GM18499 (cell line): ENCODE measurements at regions not wholly inside any gene's neighbourhood (a gene's known extent, or its start where the extent isn't known, plus 50 kb on each side); places are given as distances from the start of the nearest gene placed in this dataset.

ENCODE experiments used
- ATAC-seq: cut with Tn5 transposase; IDR thresholded peaks from one replicate; pipeline ENCODE4 v1.9.1; 2021; ENCODE audit warnings: moderate number of reproducible peaks; ENCODE audit not compliant: insufficient read depth, unreplicated experiment

DNA sequence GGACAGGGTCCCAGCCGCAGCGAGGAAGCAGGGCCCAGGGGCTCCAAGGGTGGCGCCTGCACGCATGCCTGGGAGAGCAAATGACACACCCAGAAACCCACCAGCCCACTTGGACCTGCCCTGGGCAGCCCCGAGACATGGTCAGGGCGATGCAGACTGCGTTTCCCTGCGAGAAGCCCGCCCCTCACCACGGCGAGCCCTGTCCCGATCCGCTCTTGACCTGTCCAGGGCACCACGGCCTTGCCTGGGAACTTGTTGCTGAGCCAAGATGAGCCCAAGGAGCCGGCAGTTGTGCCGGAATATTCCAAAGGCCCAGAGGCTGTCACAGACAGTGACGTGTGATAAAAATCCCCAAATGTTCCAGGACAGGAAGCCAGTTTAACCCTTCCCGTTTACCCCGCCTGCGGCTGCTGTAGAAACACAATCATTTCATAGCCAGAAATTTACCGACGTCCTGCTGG lies 78.1 kb downstream of the SIK1 start:
- ATAC-seq, result no peak

DNA sequence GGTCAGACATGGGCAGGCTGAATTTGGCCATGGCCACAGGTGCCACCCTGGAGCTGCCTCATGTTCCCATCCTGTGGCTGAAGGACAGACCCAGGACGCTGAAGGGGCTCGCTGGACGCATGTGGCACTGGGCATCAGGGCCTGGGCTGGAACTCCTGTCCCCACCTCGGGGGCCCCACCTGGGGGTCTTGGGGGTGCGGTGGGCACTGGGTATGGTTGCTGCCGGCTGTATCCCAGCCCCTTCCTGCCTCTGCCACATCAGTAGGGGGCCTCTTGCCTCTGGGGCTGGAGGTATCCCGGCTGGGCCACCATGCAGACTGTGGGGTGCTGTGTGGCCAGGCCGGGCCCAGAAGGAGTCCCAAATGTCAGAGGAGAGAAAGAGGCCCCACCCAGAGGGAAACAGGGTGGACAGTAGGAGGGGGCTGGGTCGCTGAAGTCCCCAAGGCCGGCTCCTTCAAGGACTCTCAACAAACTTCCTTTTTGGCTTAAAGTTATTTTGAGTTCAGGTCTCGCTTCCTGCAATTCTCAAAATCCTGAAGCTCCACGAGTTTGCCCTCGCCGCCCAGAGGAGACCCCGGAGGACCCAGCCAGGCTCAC lies 78.7 kb downstream of the SIK1 start:
- no peak for ATAC-seq

DNA sequence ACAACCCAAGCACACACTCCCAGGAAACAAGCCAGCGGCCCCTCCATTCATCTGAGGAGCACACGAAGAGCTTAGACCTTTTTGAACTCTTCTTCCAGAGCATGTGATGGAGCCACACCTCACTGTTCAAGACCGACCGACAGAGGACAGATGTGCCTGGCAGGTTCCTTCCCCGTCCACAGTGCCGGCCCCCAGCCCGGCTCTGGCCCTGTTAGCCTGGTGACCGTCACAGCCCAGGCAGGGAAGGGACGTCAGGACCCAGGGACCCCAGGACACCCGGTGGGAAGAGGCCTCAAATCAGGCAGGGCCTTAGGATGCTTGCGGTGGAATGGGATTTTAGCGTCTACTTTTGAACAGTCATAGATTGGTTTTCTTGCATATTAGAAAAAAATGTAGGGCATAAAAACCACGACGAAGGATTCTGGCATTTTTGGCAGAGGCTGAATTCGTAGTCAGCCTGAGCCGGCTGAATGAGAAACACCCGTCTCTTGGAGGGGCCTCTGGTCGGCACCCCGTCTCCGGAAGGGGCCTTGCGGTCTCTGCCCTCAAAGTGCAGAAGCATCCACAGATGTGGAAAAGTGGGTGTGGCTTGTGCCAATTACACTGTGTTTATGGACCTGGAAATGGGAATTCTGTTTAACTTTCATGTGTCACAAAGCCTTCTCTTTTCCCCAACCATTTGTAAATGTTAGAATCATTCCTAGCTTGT lies 79.3 kb downstream of the SIK1 start:
- ATAC-seq, result no peak

DNA sequence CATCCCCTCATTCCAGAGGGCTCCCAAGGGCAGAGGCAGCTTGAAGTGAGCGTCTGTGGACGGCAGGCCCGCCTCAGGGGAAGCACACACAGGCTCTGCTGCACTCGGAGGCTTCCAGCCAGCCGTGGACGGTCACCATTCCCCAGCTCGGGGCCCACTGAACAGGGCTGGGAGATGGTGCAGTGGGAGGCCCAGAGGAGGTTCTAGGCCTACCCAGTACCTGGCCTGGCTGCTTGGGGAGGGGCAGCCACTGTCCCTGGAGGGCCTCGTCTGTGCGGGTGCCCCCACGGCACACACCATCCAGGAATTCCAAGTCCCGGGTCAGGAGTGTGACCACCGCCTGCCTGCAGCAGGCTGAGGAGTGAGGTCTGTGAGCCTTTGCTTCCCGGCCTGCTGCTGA lies 80.4 kb downstream of the SIK1 start:
- no peak for ATAC-seq

DNA sequence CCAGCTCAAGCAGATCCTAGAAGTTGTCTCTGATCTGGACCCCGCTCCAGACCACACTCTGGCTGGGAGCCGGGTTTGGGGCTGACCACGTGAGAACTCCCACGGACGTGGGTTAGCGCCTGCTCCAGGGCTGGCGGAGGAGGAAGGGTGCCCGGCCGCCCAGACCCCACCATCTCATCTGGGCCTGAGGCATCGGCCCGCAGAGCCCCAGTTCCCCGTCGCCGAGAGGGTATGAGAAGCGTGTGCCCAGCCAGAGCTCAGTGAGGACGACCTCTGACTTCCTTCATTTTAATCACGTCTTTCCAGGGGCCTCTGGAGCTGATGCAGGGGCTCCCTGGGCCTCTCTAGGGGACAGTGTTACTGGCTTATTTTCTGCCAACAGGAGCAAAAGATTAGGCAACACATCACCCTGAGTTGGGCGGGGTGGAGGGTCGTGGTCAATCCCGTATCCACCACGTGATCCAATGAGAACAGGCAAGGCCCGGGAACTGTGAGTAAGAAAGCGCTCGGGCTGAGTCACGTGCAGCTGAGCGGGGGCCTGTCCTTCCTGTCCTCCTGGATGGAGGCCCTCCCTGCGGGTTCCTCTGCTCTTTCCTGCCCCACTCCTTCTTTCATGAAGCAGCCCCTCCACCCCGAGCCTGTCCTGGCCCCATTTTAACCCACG lies 81.1 kb downstream of the SIK1 start:
- no peak for ATAC-seq

DNA sequence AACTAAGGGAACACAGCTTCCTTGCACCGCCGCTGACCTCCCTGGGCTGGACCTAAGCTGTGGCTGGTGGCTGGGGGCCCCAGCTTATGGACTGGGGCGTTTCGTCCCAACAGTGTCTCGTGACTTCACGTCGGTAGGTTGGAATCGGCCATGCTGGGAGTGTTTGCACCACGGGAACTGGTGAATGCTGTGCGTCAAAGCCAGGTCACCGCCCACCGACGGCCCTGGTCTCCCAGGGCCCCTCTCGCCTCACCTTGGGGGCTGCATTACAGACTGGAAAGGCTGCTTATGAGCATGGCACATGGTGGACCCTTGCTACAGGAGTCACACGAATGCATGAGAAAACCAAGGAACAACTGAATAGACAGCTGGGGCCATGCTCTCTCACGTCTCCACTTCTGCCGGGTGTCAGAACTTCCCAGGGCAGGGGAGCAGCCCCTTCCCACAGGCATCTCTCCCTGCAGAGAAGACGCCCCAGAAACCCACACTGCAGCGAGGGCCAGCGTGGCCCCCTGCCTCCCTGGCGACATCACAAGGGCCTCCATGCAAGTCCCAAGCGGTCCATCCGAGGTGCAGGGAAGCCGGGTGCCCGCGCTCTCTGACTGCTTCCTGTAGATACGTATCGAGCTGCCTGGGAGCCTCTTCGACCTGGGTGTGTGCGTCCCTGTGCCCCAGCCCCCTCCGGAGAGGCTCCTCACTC lies 81.7 kb downstream of the SIK1 start:
- no peak for ATAC-seq

DNA sequence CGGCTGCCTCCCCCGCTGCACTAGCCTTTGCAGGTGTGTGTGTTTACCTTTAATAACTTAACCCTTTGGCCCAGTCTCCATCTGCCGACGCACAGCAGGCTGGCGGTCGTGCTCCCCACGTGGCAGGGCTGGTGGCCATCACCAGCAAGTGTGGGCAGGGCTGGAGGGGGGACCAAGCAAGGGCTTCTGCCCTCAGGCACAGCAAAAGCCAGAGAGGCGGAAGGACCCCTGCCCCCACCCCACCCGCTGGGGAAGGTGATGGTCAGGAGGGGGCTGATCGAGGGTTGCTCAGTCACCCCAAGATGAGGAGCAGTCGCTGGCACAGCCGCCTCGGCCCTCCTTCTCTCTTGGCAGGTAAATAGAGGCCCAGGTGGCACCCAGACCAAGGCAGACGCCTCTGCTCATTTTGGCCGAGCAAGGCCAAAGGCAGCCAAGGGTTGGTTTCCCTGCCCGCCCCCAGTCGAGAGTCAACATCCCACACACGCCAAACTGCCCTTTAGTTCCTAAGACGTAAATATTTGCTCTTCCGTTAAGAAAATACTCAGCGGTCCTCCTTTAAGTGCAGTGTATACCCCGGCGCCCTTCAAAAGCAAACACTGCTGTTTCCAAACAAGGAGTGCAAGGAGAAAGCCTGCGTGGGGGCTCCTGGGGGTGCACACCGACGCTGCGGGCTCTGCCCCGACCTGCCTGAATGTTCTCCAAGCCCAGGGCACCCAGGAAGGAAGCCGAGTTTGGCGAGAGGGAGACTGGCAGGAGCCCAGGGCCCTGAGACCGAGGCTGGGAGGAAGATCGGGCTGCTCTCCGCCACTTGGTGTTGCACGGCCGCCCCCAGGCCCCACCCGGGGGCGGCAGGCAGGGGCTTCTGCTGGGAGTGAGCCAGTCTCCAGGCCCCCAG lies 82.7 kb downstream of the SIK1 start:
- ATAC-seq, result no peak

DNA sequence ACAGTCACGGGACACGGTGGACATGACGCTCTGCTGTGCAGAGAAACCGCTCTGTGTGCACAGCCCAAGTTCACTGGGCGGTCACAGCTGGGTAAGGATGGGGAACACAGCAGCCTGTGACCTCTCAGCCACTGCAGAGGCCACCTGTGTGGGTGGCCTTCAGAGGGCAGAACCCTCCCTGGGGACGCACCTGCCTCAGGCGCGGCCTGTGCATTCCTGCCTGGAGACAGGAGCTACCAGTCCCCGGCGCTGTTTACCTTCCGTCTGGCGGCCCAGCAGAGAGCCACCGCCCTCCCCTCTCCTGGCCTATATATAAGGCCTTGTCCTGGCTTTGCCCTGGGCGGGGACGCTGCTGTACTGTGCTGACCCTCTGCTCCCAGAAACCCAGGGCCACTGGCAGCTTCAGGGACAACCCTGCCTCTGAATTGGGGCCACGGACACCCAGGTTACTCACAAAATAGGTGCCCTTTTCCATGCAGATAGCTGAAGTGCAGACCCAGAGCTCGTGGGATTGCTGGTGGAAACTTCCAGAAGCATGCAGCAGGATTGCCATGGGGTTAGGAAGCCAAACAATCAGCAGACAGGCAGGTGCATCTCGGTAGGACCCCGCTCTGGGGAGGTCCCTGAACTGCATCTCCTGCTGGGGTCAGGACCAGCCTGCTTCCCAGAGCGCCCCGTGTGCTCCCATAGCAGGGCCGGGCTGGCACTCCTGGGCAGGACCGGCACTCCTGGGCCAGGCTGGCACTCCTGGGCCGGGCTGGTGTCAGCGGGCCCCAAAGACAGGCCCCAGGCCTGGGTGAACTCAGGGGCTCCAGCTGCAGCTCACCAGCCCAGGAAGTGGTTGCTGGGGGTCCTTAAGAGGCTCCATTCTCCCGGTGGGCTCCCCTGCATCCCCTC lies 83.6 kb downstream of the SIK1 start:
- ATAC-seq, result no peak

DNA sequence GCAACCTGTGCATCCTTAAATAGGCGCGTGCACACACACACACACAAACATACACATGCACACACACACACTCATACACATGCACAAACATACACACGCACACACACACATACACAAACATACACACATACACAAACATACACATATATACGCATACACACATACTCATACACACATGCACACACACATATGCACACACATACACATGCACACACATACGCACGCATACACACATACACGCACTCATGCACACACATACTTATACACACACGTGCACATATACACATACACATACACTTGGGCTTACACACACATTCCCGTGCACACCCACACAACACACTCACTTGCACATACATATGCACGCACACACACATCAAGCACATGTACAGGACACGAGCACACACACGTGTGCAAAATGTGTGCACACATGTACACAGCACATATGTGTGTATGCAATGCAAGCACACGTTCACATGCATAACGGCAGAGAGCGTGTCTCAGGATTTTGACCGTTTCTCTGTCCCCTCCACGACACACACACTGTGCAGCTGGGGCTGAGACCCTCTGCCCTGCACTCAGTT lies 84.5 kb downstream of the SIK1 start:
- no peak for ATAC-seq

DNA sequence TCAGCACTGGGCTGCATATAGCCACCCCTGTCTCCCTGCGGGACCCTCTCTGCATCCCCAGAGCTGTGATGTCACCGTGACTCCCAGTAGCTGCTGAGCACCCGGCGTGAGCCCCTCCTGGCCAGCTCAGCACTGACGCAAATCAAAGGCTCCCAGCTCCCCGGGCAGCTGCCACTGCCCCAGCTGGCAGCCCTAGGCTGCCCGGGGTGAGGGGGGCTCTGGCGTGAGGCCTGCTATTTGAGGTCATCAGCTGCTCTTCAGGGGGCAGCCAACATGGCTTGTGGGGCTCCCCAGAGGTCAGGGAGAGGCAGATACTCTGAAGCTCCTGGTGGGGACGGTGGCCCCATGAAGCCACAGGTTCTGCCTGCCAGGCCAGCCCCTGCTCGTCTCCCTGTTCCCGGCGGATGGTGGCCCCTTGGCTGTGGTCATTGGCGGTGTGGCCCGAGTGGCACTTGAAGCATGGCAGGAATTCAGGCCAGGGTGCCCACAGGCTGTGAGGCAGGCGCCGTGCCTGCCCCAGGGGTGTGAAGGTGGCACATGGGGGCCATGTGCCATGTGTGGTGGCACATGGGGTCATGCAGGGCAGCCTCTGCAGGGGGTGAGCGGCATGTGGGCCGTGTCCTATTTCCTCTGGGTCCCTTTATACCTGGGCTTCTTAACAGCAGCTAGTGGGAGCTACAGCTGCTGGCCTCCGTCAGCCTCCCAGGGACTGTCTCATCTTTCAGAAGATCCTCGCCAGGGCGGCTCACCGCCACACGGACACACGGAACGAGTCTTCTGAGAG lies 85.4 kb downstream of the SIK1 start:
- no peak for ATAC-seq

DNA sequence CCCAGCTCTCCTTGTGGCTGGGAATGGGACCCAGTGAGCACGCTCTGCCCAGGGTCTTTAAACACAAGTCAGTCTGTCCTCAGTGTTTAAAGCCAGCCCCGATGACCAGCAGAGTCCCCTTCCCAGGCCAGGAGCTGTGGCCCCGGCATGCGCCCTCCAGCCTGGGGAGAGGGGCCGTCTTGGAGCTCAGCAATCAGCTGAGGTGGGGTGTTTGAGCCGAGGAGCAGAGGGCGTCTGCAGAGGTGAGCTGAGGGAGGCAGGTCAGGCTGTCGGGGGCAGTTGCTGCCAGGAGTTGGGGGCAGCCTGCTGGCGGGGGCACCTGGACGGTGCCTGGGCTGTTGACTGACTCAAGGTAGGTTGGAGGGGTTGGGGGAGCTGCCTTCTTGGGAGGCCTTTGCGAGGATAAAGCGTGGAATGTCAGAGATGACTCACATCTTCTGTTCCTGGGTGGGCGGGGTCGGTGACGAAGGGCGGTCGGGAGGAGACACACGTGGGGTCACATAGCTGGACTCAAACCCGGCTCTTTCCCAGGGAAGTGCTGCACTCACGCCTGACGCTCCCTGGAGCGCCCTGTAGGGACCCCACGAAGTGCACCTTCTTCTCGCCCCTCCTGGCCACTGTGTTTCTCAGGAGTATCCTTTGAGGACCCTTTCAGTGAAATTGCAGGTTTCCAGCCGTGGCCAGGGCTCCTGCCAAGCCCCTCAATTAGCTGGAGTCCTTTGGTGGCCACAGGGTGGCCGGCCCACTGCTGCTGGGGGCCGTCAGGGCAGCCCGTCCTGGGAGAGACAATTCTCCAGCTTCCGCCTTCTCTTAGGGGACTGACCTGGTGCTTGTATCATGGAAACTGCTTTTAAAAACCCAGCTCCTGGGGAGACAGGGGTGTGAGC lies 86.2 kb downstream of the SIK1 start:
- ATAC-seq, result no peak

DNA sequence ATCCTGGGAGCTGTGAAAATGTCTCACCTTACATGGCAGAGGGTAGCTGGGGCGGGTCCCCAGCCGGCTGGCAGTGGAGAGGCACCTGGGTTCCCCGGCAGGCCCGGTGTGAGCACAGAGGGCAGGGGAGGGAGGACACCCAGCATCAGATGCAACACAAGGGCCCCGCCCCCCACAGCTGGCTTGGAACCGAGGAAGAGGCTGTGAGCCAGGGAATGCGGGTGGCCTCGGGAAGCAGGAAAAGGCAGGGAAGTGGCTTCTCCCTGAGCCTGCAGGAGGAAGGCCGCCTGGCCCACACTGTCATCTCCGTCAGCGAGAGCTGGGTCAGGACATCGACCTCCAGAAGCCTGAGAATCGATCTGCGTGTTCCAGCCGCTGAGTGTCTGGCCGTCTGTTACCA lies 87.3 kb downstream of the SIK1 start:
- no peak for ATAC-seq

DNA sequence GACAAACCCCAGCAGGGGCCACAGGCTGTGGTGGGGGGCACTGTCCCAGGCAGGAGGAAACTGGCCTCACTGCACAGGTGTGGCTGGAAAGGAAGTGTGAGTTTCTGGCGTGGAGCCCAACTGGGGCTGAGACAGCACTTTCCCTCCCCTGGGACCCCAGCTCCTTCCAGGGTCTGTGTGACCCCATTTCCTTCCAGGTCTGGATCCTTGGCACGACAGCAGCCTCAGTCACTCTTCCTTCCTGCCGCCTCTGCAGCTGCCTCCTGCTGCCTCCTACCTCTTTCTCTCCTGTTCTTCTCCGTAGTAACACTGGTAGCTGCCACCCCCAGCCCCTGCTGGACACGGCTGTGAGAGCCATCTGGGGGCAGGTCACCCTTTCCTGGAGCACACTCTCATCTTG lies 88.0 kb downstream of the SIK1 start:
- no peak for ATAC-seq

DNA sequence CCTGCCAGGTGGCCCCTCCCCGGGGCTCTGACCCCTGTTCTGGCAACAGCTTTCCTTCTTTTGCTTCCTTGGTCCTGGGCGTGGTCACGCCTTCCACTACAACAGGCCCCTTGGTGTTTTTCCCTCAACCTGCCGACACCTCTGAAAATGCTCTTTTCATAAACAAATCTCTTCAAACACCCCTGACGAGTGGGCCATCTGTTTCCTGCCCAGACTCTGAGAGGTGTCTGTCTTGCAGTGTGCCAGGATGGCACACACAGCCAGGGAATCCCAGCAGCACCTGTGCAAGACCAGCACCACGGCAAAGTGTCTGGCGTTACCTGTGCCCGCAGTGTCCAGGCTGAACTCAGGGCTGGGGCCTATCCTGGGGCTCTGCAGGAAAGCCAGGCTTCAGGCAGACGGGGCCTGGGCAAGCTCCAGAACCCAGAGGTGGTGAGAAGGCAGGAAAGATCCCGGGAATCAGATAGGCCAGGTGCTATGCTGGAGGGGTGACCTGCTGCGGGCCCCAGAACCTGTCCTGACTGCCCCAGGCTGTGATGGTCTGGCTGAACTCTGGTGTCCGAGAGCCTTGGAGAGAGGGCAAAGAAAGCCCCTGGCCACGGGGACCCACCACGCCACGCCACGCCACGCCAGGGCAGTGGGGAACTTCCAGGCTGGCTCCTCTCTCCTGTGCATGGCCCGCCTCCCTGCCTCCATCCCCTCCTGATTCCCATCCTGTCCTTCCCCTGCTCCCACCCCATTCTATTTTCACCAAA lies 88.9 kb downstream of the SIK1 start:
- no peak for ATAC-seq

DNA sequence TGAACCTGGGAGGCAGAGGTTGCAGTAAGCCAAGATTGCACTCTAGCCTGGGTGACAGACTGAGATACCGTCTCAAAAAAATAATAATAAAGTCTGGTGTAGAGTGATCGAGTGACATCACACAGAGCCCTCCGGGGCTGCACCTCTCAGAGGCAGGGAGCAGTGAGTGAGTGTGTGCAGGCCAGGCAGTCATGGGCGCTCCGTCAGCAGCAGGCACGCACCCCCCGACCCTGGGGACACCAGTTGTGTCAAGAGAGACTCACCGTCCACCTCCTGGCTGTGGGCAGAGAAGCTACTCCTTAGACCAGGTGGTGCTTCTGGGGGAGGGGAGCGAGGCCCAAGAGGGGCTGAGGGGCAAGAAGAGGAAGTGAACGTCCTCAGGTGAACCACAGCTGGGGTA lies 91.8 kb downstream of the SIK1 start:
- ATAC-seq, result no peak

DNA sequence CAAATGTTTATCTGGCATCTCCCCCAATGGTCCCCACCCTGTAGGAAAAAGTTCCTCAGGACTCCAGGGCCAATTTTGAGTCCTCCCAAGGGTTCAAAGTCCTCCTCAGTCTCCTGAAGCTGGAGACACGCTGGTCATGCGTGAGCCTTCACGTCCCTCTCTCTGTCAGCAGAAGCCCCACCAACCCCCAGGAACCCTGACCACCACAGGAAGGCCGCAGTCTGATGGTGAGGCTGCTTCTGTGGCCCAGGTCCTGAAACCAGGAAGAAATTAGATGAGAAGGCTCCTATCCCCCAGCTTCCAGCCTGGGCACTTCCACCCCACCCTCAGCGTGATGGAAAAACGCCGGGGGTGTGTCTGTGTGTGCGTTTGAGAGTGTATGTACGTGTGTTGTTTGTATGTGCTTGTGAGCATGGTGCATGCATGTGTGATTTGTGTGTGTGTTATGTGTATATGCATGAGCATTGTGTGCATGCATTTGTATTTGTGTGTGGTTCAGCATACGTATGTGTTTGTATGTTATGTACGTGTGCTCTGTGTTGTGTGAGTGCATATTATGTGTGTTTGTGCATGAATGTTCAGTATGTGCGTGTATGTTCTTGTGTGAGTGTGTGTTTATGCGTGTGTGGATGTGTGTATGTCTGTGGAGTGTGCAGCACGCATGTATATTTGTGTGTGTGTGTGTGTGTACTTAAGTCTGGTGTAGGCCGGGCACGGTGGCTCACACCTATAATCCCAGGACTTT lies 92.5 kb downstream of the SIK1 start:
- ATAC-seq, result no peak
